Neuron (in vitro differentiated cells): ENCODE measurements at regions not wholly inside any gene's neighbourhood (a gene's known extent, or its start where the extent isn't known, plus 50 kb on each side); places are given as distances from the start of the nearest gene placed in this dataset.
"Not testable (repeated sequence)": the region's sequence is repeated elsewhere in the genome, so short reads cannot be mapped to it uniquely, and the experiment has no call there.

Source experiments
- H2AFZ ChIP-seq: one replicate; pipeline ENCODE4 v1.6.1; 2013; ENCODE audit warnings: low read depth, mild to moderate bottlenecking, inconsistent platforms, low read length, moderate library complexity
- H3K27me3 ChIP-seq: one replicate; pipeline ENCODE4 v1.6.1; 2013; ENCODE audit warnings: low read length; ENCODE audit not compliant: insufficient read depth
- H3K36me3 ChIP-seq: one replicate; pipeline ENCODE4 v1.6.1; 2013; ENCODE audit warnings: low read length; ENCODE audit not compliant: insufficient read depth
- H3K4me1 ChIP-seq: one replicate; pipeline ENCODE4 v1.6.1; 2013; ENCODE audit warnings: low read length; ENCODE audit not compliant: insufficient read depth
- H3K4me3 ChIP-seq: 2 replicates; pipeline ENCODE4 v1.5.1; 2013; ENCODE audit warnings: mild to moderate bottlenecking, low read length, moderate library complexity
- H3K9me3 ChIP-seq: one replicate; pipeline ENCODE4 v1.6.1; 2013; ENCODE audit warnings: low read length

DNA sequence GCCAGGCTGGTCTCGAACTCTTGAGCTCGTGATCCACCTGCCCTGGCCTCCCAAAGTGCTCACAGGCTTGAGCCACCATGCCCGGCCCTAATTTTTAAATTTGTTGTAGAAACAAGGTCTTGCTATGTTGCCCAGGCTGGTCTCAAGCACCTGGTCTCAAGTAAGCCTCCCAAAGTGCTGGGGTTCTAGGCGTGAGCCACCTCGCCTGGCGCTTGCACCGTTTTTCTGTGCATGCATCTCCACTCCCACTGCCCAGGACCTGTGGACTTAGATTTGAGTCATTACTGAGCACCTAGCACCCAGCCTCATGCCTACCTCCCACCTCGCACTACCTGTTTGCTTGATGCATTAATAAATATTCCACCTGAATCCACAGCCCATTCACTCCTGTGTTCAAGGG lies 1359.1 kb downstream of the CDH12 start:
- not testable (repeated sequence) for H2AFZ ChIP-seq, H3K9me3 ChIP-seq, H3K4me1 ChIP-seq, H3K27me3 ChIP-seq, H3K36me3 ChIP-seq, H3K4me3 ChIP-seq

GRCh38 chr5:21491182-21491581 lies 1362.0 kb downstream of the CDH12 start:
- H3K4me3 ChIP-seq, H2AFZ ChIP-seq, H3K27me3 ChIP-seq, H3K36me3 ChIP-seq, H3K9me3 ChIP-seq, H3K4me1 ChIP-seq: not testable (repeated sequence)

- not testable (repeated sequence) for H3K9me3 ChIP-seq, H3K36me3 ChIP-seq, H3K4me1 ChIP-seq, H3K4me3 ChIP-seq, H2AFZ ChIP-seq, H3K27me3 ChIP-seq
Observed at GRCh38 chr5:21488828-21489227, 1364.3 kb downstream of the CDH12 start.

DNA sequence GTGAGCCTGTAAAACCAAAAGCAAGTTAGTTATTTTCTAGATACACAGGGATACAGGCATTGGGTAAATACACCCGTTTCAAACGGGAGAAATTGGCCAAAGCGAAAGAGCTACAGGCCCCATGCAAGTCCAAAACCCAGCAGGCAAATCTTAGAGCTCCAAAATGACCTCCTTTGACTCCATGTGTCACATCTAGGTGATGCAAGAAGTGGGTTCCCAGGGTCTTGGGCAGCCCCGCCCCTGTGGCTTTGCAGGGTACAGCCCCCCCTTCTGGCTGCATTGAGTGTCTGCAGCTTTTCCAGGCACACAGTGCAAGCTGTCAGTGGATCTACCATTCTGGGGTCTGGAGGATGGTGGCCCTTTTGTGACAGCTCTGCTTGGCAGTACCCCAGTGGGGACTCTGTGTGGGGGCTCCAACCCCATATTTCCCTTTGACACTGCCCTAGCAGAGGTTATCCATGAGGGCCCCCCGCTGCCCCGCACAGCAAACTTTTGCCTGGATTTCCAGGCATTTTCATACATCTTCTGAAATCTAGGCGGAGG lies 1367.6 kb downstream of the CDH12 start:
- H3K4me1 ChIP-seq, H3K9me3 ChIP-seq, H3K4me3 ChIP-seq, H3K36me3 ChIP-seq, H2AFZ ChIP-seq, H3K27me3 ChIP-seq: not testable (repeated sequence)

- not testable (repeated sequence) for H3K36me3 ChIP-seq, H3K4me1 ChIP-seq, H3K4me3 ChIP-seq, H3K27me3 ChIP-seq, H2AFZ ChIP-seq, H3K9me3 ChIP-seq
Observed at GRCh38 chr5:21484498-21484889, 1368.7 kb downstream of the CDH12 start.

DNA sequence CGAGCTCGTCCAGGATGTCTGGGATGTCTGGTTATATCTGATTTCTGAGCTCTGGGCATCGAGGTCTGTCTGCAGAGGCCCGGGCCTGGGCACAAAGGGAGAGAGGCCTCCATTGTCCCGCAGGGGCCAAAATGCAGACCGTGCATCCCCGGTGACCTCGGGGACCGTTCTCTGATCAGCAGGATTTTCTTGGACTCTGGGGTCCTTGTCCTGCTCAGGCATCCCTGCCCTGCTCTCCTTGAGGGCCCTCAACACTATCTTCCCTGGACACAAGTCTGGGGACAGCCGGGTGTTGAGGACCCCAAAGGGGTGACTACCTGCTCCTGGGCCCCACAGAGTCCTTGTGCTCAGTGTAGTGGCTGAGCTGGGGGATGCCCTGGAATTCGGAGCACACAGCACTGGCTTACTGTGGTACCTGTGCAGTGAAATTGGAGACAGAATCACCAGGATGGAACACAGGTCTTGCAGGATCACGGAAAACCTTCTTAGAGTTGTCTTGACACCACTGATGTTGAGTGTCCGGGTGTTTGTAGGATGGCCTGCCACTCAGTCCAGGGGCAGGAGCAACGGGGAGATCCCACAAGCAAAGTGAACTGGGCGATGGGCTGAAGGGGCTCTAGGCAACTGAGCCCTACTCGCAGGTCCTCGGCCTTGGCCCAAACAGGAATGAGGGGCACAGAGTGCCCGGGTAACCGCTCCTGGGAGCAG lies 1369.2 kb downstream of the CDH12 start:
- not testable (repeated sequence) for H3K4me3 ChIP-seq, H2AFZ ChIP-seq, H3K36me3 ChIP-seq, H3K27me3 ChIP-seq, H3K9me3 ChIP-seq, H3K4me1 ChIP-seq

GRCh38 chr5:21482983-21483650 lies 1370.0 kb downstream of the CDH12 start:
- not testable (repeated sequence) for H3K9me3 ChIP-seq, H3K27me3 ChIP-seq, H3K36me3 ChIP-seq, H2AFZ ChIP-seq, H3K4me1 ChIP-seq, H3K4me3 ChIP-seq

DNA sequence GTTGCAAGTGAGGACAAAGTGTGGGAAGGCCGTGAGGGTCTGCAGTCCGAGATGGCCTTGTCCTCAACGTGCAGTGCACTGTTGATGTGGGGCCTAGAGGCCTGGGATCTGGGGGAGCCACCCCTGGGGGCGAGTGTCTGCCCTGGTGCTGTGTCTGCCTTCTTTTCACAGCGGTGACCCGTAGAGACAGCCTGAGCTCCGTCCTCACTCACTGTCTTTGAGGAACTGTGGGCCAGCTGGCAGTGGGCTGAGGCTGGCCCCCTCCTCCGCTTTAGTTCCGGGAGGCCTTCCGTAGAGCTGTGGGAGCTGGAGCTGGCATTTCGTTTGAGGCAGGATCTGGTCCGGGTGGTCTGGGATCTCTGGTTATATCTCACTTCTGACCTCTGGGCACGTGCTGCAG lies 1370.6 kb downstream of the CDH12 start:
- H3K9me3 ChIP-seq, H3K4me3 ChIP-seq, H3K36me3 ChIP-seq, H3K27me3 ChIP-seq, H2AFZ ChIP-seq, H3K4me1 ChIP-seq: not testable (repeated sequence)

DNA sequence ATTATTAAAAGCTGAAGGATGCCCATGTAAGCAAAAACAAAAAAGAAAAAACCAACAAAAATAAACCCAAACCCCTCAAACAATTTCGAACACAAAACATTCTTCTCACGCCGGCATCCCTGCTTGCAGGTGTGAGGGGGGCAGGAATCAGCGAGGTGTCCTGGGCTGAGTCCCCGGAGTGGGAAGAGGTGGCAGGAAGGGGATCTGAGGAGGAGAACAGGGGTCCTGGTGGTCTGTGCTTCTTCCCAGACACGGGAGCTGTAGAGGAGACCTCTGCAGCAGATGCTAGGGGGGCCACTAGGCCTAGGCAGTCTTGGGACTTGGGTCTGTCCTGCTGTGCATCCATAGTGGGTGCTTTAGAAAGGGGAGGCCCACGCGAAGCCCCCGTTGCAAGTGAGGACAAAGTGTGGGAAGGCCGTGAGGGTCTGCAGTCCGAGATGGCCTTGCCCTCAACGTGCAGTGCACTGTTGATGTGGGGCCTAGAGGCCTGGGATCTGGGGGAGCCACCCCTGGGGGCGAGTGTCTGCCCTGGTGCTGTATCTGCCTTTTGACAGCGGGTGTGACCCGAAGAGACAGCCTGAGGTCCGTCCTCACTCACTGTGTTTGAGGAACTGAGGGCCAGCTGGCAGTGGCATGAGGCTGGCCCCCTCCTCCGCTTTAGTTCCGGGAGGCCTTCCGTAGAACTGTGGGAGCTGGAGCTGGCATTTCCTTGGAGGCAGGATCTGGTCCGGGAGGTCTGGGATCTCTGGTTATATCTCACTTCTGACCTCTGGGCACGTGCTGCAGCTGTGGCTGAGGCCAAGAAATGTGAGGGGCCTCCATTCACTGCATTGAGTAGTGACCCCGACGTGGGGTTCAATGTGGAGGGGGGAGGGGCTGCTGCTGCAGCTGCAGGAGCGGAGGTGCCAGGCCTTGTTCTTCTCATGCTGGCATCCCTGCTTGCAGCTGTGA lies 1371.5 kb downstream of the CDH12 start:
- not testable (repeated sequence) for H3K36me3 ChIP-seq, H3K4me3 ChIP-seq, H2AFZ ChIP-seq, H3K4me1 ChIP-seq, H3K9me3 ChIP-seq, H3K27me3 ChIP-seq

GRCh38 chr5:21480054-21480453 lies 1373.1 kb downstream of the CDH12 start:
- not testable (repeated sequence) for H3K4me3 ChIP-seq, H2AFZ ChIP-seq, H3K4me1 ChIP-seq, H3K9me3 ChIP-seq, H3K36me3 ChIP-seq, H3K27me3 ChIP-seq

DNA sequence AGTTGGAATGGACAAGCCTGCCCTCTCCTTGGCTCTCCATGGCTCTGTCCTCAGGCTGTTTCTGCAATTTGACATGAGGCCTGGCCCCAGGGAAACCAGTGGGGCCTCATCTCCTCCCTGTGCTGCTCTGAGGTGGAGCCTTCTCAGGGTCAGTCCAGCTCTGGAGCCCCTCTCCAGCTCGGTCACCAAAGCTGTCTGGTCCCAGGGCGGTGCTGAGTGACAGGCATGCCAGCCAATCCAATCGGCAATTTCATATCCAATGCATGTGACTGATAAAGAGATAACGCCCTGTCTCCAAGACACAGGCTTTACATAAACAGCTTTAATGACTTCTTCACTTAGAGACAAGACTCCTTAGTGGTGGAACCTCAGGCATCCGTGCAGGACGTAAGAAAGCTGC lies 1379.2 kb downstream of the CDH12 start:
- H3K4me3 ChIP-seq, H3K27me3 ChIP-seq, H3K4me1 ChIP-seq, H2AFZ ChIP-seq, H3K9me3 ChIP-seq: not testable (repeated sequence)
- peaks cover 11% of the 10 kb centered on the region for H3K36me3 ChIP-seq

- H3K4me3 ChIP-seq, H2AFZ ChIP-seq, H3K9me3 ChIP-seq, H3K4me1 ChIP-seq, H3K27me3 ChIP-seq: not testable (repeated sequence)
- H3K36me3 ChIP-seq, result peaks cover 11% of the 10 kb centered on the region
Observed at GRCh38 chr5:21473436-21473835, 1379.7 kb downstream of the CDH12 start.

DNA sequence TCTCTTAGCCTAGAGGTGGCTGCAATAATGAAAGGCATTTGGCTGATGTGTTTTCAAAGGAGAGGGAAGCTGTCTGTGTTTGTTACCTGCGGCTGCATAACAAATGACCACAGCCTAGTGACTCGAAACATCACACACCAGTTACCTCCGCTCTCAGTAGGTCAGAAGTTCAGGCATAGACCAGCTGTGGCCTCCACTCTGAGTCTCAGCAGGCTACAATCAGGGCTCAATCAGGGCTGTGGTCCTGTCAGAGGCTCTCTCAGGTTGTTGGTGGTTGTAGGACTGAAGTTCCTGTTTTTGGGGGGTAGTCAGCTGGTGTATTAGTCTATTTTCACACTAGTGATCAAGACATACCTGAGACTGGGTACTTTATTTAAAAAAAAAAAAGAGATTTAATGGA lies 1381.5 kb downstream of the CDH12 start:
- H3K4me3 ChIP-seq, H3K4me1 ChIP-seq, H3K9me3 ChIP-seq, H2AFZ ChIP-seq, H3K27me3 ChIP-seq: not testable (repeated sequence)
- H3K36me3 ChIP-seq, result peaks cover 13% of the 10 kb centered on the region
